Left renal cortex interstitium (tissue), 4 donors: ENCODE measurements at regions not wholly inside any gene's neighbourhood (a gene's known extent, or its start where the extent isn't known, plus 50 kb on each side); places are given as distances from the start of the nearest gene placed in this dataset.
"Not testable (repeated sequence)": the region's sequence is repeated elsewhere in the genome, so short reads cannot be mapped to it uniquely, and the experiment has no call there.

ENCODE experiments used
- DNase-seq, 4 donors: peaks; one replicate each; pipeline ENCODE4 v3.0.0-alpha.2; 2013; ENCODE audit warnings: low read depth in 4 of 4, low spot score in 2 of 4, missing footprints in 1 of 4

GRCh38 chr1:181949500-181949899 is 112.0 kb downstream of the ZNF648 start:
- DNase-seq = no peak

- no peak for DNase-seq
Measured at GRCh38 chr1:181948372-181948771, 113.1 kb downstream of the ZNF648 start.

- no peak for DNase-seq
Measured at GRCh38 chr1:181947441-181947840, 114.1 kb downstream of the ZNF648 start.

- DNase-seq = peak in 3 of 4 donors; percentile 38 to 56 (median 45)
Measured at GRCh38 chr1:181936768-181937581, 124.5 kb downstream of the ZNF648 start.

GRCh38 chr1:181936269-181936668 is 125.2 kb downstream of the ZNF648 start:
- no peak for DNase-seq

GRCh38 chr1:181931873-181932272 is 129.6 kb downstream of the ZNF648 start:
- no peak for DNase-seq

- DNase-seq = no peak
Measured at GRCh38 chr1:181930187-181930586, 131.3 kb downstream of the ZNF648 start.

- DNase-seq = no peak
Measured at GRCh38 chr1:181926697-181927096, 134.8 kb downstream of the ZNF648 start.

GRCh38 chr1:181924034-181924433 is 137.5 kb downstream of the ZNF648 start:
- DNase-seq = not testable (repeated sequence)

GRCh38 chr1:181919542-181919941 is 142.0 kb downstream of the ZNF648 start:
- peak in 1 of 4 donors; percentile 0 for DNase-seq

- DNase-seq = peak in 2 of 4 donors; percentile 3 to 15
Measured at GRCh38 chr1:181918880-181919525, 142.5 kb downstream of the ZNF648 start.

- DNase-seq = no peak
Measured at GRCh38 chr1:181911715-181912114, 149.8 kb downstream of the ZNF648 start.

- DNase-seq = no peak
Measured at GRCh38 chr1:181910905-181911304, 150.6 kb downstream of the ZNF648 start.

- DNase-seq = no peak
Measured at GRCh38 chr1:181909010-181909409, 152.5 kb downstream of the ZNF648 start.

GRCh38 chr1:181906631-181907030 is 154.9 kb downstream of the ZNF648 start:
- DNase-seq = no peak

GRCh38 chr1:181905944-181906597 is 155.4 kb downstream of the ZNF648 start:
- no peak for DNase-seq

- no peak for DNase-seq
Measured at GRCh38 chr1:181898773-181899172, 162.7 kb downstream of the ZNF648 start.

- DNase-seq = no peak
Measured at GRCh38 chr1:181896824-181897223, 164.7 kb downstream of the ZNF648 start.

- DNase-seq = no peak
Measured at GRCh38 chr1:181894439-181894859, 167.1 kb downstream of the ZNF648 start.

- no peak for DNase-seq
Measured at GRCh38 chr1:181893937-181894336, 167.6 kb downstream of the ZNF648 start.

GRCh38 chr1:181893150-181893549 is 168.4 kb downstream of the ZNF648 start:
- not testable (repeated sequence) for DNase-seq
